OCI-LY3 (cell line): ENCODE measurements at regions not wholly inside any gene's neighbourhood (a gene's known extent, or its start where the extent isn't known, plus 50 kb on each side); places are given as distances from the start of the nearest gene placed in this dataset.

Experiments
- EZH2phosphoT487 ChIP-seq: fragments of 200-600 bp; shearing (Covaris generic); IDR thresholded peaks from 2 replicates; pipeline ENCODE4 v1.6.1; 2018; ENCODE audit warnings: antibody characterized with exemption, mixed run types, low read depth
- TF ChIP-seq, protein P1 (sequence below): fragments of 200-600, 300-600 bp; sonication (generic); IDR thresholded peaks from 2 replicates; pipeline ENCODE4 v1.5.1; 2014; ENCODE audit warnings: antibody characterized with exemption, low read length, low read depth

DNA sequence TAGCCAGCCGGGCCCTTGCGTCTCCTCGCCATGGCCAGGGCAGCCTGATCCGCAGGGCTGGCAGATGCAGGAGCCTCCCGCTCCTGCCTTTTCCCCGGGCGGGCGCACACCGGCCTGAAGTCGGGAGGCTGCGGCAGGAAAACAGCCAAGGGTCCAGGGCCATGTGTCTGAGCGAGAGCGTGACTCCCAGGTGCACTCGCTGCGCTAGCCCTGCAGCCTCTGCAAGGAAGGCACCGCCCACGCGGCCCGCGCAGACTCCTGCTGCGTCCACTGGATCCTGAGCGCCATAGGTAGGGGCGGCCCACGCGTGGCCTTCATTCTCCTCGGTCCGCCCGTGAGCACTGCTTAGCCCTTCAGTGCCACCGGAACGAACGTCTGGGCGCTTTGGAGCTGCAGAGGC is 379.9 kb downstream of the TRAM1L1 start:
- TF ChIP-seq, protein P1, sequence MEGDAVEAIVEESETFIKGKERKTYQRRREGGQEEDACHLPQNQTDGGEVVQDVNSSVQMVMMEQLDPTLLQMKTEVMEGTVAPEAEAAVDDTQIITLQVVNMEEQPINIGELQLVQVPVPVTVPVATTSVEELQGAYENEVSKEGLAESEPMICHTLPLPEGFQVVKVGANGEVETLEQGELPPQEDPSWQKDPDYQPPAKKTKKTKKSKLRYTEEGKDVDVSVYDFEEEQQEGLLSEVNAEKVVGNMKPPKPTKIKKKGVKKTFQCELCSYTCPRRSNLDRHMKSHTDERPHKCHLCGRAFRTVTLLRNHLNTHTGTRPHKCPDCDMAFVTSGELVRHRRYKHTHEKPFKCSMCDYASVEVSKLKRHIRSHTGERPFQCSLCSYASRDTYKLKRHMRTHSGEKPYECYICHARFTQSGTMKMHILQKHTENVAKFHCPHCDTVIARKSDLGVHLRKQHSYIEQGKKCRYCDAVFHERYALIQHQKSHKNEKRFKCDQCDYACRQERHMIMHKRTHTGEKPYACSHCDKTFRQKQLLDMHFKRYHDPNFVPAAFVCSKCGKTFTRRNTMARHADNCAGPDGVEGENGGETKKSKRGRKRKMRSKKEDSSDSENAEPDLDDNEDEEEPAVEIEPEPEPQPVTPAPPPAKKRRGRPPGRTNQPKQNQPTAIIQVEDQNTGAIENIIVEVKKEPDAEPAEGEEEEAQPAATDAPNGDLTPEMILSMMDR, result no peak
- no peak for TF ChIP-seq EZH2phosphoT487
